Left lung (tissue), 4 donors: ENCODE measurements at regions not wholly inside any gene's neighbourhood (a gene's known extent, or its start where the extent isn't known, plus 50 kb on each side); places are given as distances from the start of the nearest gene placed in this dataset.

ENCODE experiments used
- ATAC-seq: fragments of 200-7000 bp; cut with Tn5 transposase; one replicate; pipeline ENCODE4 v1.9.1; 2020; ENCODE audit warnings: moderate library complexity
- DNase-seq, 4 donors: peaks; one replicate each; pipeline ENCODE4 v3.0.0-alpha.2; 2013 to 2020
- H3K27ac ChIP-seq, 2 donors: fragments of 200-600 bp; sonication (generic) in 1 of 2; one replicate each; pipeline versions ENCODE4 v1.5.0 to v1.8.0; 2020 to 2021
- H3K27me3 ChIP-seq, 2 donors: fragments of 200-600 bp; sonication (generic) in 1 of 2; one replicate each; pipeline versions ENCODE4 v1.5.0 to v1.8.0; 2020 to 2021
- H3K36me3 ChIP-seq, 2 donors: fragments of 200-600 bp; sonication (generic) in 1 of 2; one replicate each; pipeline versions ENCODE4 v1.5.0 to v1.8.0; 2020 to 2021
- H3K4me1 ChIP-seq, 2 donors: fragments of 200-600 bp; one replicate each; pipeline ENCODE4 v1.8.0; 2021
- H3K4me3 ChIP-seq, 2 donors: fragments of 200-600 bp; sonication (generic) in 1 of 2; one replicate each; pipeline versions ENCODE4 v1.5.0 to v1.8.0; 2020 to 2021; ENCODE audit warnings: mild to moderate bottlenecking in 1 of 2
- H3K9me3 ChIP-seq, 2 donors: fragments of 200-600 bp; sonication (generic) in 1 of 2; one replicate each; pipeline versions ENCODE4 v1.5.0 to v1.8.0; 2020 to 2021
- CTCF ChIP-seq, 2 donors: fragments of 200-600 bp; sonication (generic) in 1 of 2; IDR thresholded peaks; one replicate each; pipeline versions ENCODE4 v1.5.0 to v1.8.0; 2021; ENCODE audit warnings: antibody characterized with exemption in 2 of 2
- intact Hi-C, 2 donors: fragments of 100-400 bp; cut with DNase I; formaldehyde crosslinking; loops; one replicate each; pipeline versions ENCODE4 v1.11.2 to v1.14.2; 2022
- donor health status: DM: no; HTN: yes; CAD: no.
- donor health status: DM: no; HTN: no; CAD: no.

- no peaks in the 10 kb centered on the region for H3K4me1 ChIP-seq
- no peaks in the 10 kb centered on the region for H3K36me3 ChIP-seq
- H3K9me3 ChIP-seq: no peaks in the 10 kb centered on the region
- H3K27ac ChIP-seq: no peak overlapping the region
- DNase-seq (no peak), ATAC-seq (no peak)
- intact Hi-C loops: no loop called here
- TF ChIP-seq CTCF (IDR thresholded peaks at IDR 0.05): no peak
- H3K4me3 ChIP-seq: no peak overlapping the region
- no peaks in the 10 kb centered on the region for H3K27me3 ChIP-seq
These were observed 186.4 kb upstream of the TMC3 start for GRCh38 chr15:81560405-81560804.

GRCh38 chr15:81558056-81558455, 184.0 kb upstream of the TMC3 start:
- TF ChIP-seq CTCF (IDR thresholded peaks at IDR 0.05): no peak
- no peak overlapping the region for H3K27ac ChIP-seq
- no peak for ATAC-seq

GRCh38 chr15:81555346-81555745, 181.3 kb upstream of the TMC3 start:
- H3K4me1 ChIP-seq: no peaks in the 10 kb centered on the region
- H3K4me3 ChIP-seq: no peak overlapping the region
- H3K36me3 ChIP-seq: no peaks in the 10 kb centered on the region
- H3K27ac ChIP-seq: no peak overlapping the region
- TF ChIP-seq CTCF (IDR thresholded peaks at IDR 0.05): no peak
- peak in 1 of 4 donors; percentile 26 for DNase-seq
- H3K27me3 ChIP-seq: no peaks in the 10 kb centered on the region
- intact Hi-C loops: no loop called here
- no peak for ATAC-seq
- H3K9me3 ChIP-seq: no peaks in the 10 kb centered on the region

More at GRCh38 chr15:81558056-81558455, 184.0 kb upstream of the TMC3 start:
- Histone ChIP-seq H3K27me3 (no peaks in the 10 kb centered on the region), H3K9me3 (no peaks in the 10 kb centered on the region), H3K4me1 (no peaks in the 10 kb centered on the region), H3K4me3 (no peak overlapping the region), H3K36me3 (no peaks in the 10 kb centered on the region)
- DNase-seq: no peak
- intact Hi-C loops: no loop called here

GRCh38 chr15:81548365-81549130, 174.5 kb upstream of the TMC3 start:
- no peaks in the 10 kb centered on the region for H3K4me1 ChIP-seq
- ATAC-seq (no peak), DNase-seq (no peak)
- intact Hi-C loops: no loop called here
- no peak overlapping the region for H3K27ac ChIP-seq
- TF ChIP-seq CTCF (IDR thresholded peaks at IDR 0.05): no peak
- peaks cover 0 to 14% of the 10 kb centered on the region in 2 donors for H3K27me3 ChIP-seq
- no peak overlapping the region for H3K4me3 ChIP-seq
- H3K9me3 ChIP-seq: no peaks in the 10 kb centered on the region
- no peaks in the 10 kb centered on the region for H3K36me3 ChIP-seq

- no peaks in the 10 kb centered on the region for H3K4me1 ChIP-seq
- intact Hi-C loops: no loop called here
- no peaks in the 10 kb centered on the region for H3K36me3 ChIP-seq
- no peaks in the 10 kb centered on the region for H3K9me3 ChIP-seq
- DNase-seq (no peak), ATAC-seq (no peak)
- peaks cover 0 to 14% of the 10 kb centered on the region in 2 donors for H3K27me3 ChIP-seq
- TF ChIP-seq CTCF (IDR thresholded peaks at IDR 0.05): no peak
- no peak overlapping the region for H3K27ac ChIP-seq
- no peak overlapping the region for H3K4me3 ChIP-seq
These were observed 173.6 kb upstream of the TMC3 start for GRCh38 chr15:81547521-81548132.
